Endothelial cell of umbilical vein (primary cell): ENCODE measurements at regions not wholly inside any gene's neighbourhood (a gene's known extent, or its start where the extent isn't known, plus 50 kb on each side); places are given as distances from the start of the nearest gene placed in this dataset.

Experiments used
- BruUV-seq: library from RNA; stranded (reverse); fragments of 400-500 nt; replicated peaks from 2 replicates; lab custom pipeline; 2021; lab: Mats Ljungman, UMichigan
- CTCF ChIA-PET: fragments of 300-600, 350-600 bp; sonication (Branson Sonifier 250); formaldehyde crosslinking; loops from one replicate; lab custom pipeline; 2021; ENCODE audit warnings: antibody characterized with exemption, inconsistent platforms; lab: Charles Lee
- POLR2A ChIA-PET: fragments of 300-600, 350-600 bp; sonication (Branson Sonifier 250); formaldehyde crosslinking; loops from one replicate; lab custom pipeline; 2021; ENCODE audit warnings: antibody characterized with exemption, inconsistent platforms; lab: Charles Lee
- DNase-seq: peaks from one replicate; pipeline ENCODE4 v3.0.0-alpha.2; 2011; ENCODE audit warnings: low read depth, low spot score
- FAIRE-seq: peaks from 2 replicates; lab custom pipeline; 2011; peaks lifted over from hg19 to GRCh38; lab: Jason Lieb, UNC
- H2AFZ ChIP-seq: 2 replicates; pipeline ENCODE4 v1.6.0; 2012; ENCODE audit warnings: low read depth, low read length, control low read depth, inconsistent platforms
- H3K27ac ChIP-seq: 2 replicates; pipeline ENCODE4 v1.5.1; 2011; ENCODE audit warnings: low read depth, mild to moderate bottlenecking, control low read depth, low read length, moderate library complexity; ENCODE audit not compliant: insufficient read depth
- H3K27me3 ChIP-seq, 2 experiments: 2 replicates each; pipeline versions ENCODE4 v1.6.0 to v1.6.1; 2011; ENCODE audit warnings: low read length in 2 of 2, mixed read lengths in 1 of 2; ENCODE audit not compliant: control insufficient read depth in 2 of 2, insufficient read depth in 2 of 2
- H3K36me3 ChIP-seq, 2 experiments: 2 replicates in 1 of 2; 3 replicates in 1 of 2; pipeline ENCODE4 v1.5.1; 2011; ENCODE audit warnings: low read length in 2 of 2, mild to moderate bottlenecking in 1 of 2, moderate library complexity in 1 of 2; ENCODE audit not compliant: control insufficient read depth in 2 of 2, insufficient read depth in 2 of 2; ENCODE audit errors: extremely low read depth in 1 of 2
- H3K4me1 ChIP-seq: 3 replicates; pipeline ENCODE4 v1.5.1; 2011; ENCODE audit warnings: mild to moderate bottlenecking, low read length; ENCODE audit not compliant: control insufficient read depth, insufficient read depth; ENCODE audit errors: extremely low read depth
- H3K4me2 ChIP-seq: 2 replicates; pipeline ENCODE4 v1.6.1; 2011; ENCODE audit warnings: low read length, control low read depth, mixed read lengths; ENCODE audit not compliant: insufficient read depth
- H3K4me3 ChIP-seq, 3 experiments: fragments of 200-600 bp in 1 of 3; sonication (generic), shearing (Covaris generic) in 1 of 3; replicated peaks in 1 of 3; 2 replicates each; pipeline ENCODE4 v1.5.1; 2011 to 2016; ENCODE audit warnings: control low read depth in 3 of 3, low read length in 3 of 3, mild to moderate bottlenecking in 2 of 3, inconsistent platforms in 1 of 3, low read depth in 1 of 3, moderate library complexity in 1 of 3; ENCODE audit not compliant: insufficient read depth in 1 of 3
- H3K79me2 ChIP-seq: 2 replicates; pipeline ENCODE4 v1.6.0; 2012; ENCODE audit warnings: low read length, inconsistent platforms; ENCODE audit not compliant: control insufficient read depth, insufficient read depth
- H3K9ac ChIP-seq: replicated peaks from 2 replicates; pipeline ENCODE3; 2011; ENCODE audit warnings: low read length, control low read depth; ENCODE audit not compliant: insufficient read depth; ENCODE audit errors: extremely low read depth
- H3K9me1 ChIP-seq: replicated peaks from 3 replicates; pipeline ENCODE4 v1.6.0; 2011; ENCODE audit warnings: mild to moderate bottlenecking, low read length; ENCODE audit not compliant: control insufficient read depth, insufficient read depth; ENCODE audit errors: extremely low read depth
- H3K9me3 ChIP-seq: replicated peaks from 2 replicates; pipeline ENCODE4 v1.5.1; 2012; ENCODE audit warnings: low read length, inconsistent platforms; ENCODE audit not compliant: control insufficient read depth, insufficient read depth
- H4K20me1 ChIP-seq: replicated peaks from 2 replicates; pipeline ENCODE3; 2011; ENCODE audit warnings: mild to moderate bottlenecking, low read length; ENCODE audit not compliant: control insufficient read depth, insufficient read depth; ENCODE audit errors: extremely low read depth
- CTCF ChIP-seq, 2 donors: IDR thresholded peaks; 1 replicate in 1 of 2; 2 replicates in 1 of 2; pipeline ENCODE4 v1.5.1; 2011; ENCODE audit warnings: low read length in 2 of 2, mild to moderate bottlenecking in 2 of 2, moderate library complexity in 2 of 2, control low read depth in 1 of 2, inconsistent platforms in 1 of 2, low read depth in 1 of 2; ENCODE audit not compliant: insufficient read depth in 1 of 2; ENCODE audit errors: extremely low read depth in 1 of 2
- EZH2 ChIP-seq: IDR thresholded peaks from 2 replicates; pipeline ENCODE4 v1.6.1; 2012; ENCODE audit warnings: borderline replicate concordance, low read depth, mild to moderate bottlenecking, moderate library complexity, low read length, inconsistent platforms; ENCODE audit not compliant: severe bottlenecking
- FOS ChIP-seq: IDR thresholded peaks from 2 replicates; pipeline ENCODE4 v1.6.1; 2011; ENCODE audit warnings: mild to moderate bottlenecking, low read length, moderate library complexity, borderline replicate concordance; ENCODE audit not compliant: insufficient read depth
- GATA2 ChIP-seq: IDR thresholded peaks from 2 replicates; pipeline ENCODE4 v1.7.0; 2011; ENCODE audit warnings: low read depth, mild to moderate bottlenecking, moderate library complexity, mixed read lengths, low read length; ENCODE audit not compliant: insufficient read length, insufficient read depth
- JUN ChIP-seq: IDR thresholded peaks from 2 replicates; pipeline ENCODE4 v1.6.1; 2011; ENCODE audit warnings: borderline replicate concordance, low read depth; ENCODE audit not compliant: insufficient read length, insufficient read depth
- MAX ChIP-seq: IDR thresholded peaks from 2 replicates; pipeline ENCODE4 v1.6.1; 2011; ENCODE audit not compliant: insufficient read depth, insufficient read length
- MYC ChIP-seq: IDR thresholded peaks from one replicate; pipeline ENCODE4 v1.6.1; 2011; ENCODE audit warnings: mild to moderate bottlenecking, low read depth, low read length
- POLR2A ChIP-seq: IDR thresholded peaks from 2 replicates; pipeline ENCODE4 v1.6.1; 2012; ENCODE audit warnings: low read depth, mild to moderate bottlenecking, control low read depth, low read length
- POLR2AphosphoS5 ChIP-seq: IDR thresholded peaks from 2 replicates; pipeline ENCODE4 v1.6.1; 2012; ENCODE audit warnings: low read depth, mild to moderate bottlenecking, control low read depth, low read length, moderate library complexity; ENCODE audit not compliant: insufficient read depth
- dilution Hi-C: fragments of 300-500 bp; cut with MboI; formaldehyde crosslinking; loops from one replicate; pipeline ENCODE4 v1.15.0; 2019; ENCODE audit warnings: low sequenced_read_pairs; ENCODE audit not compliant: extremely low pct_ligation_motif_present
- intact Hi-C: fragments of 100-400 bp; cut with micrococcal nuclease; formaldehyde crosslinking; loops from one replicate; pipeline ENCODE4 v1.10.0; 2022

GRCh38 chr3:194865615-194866014, 179.9 kb downstream of the FAM43A start:
- intact Hi-C loops: loop anchor here (2.0 kb wide), 2 partner anchors 125 to 285 kb away; no protein-coding TSS in a partner anchor
- Histone ChIP-seq H3K9ac (no peak overlapping the region), H3K79me2 (no peaks in the 10 kb centered on the region), H2AFZ (no peak overlapping the region), H3K4me1 (peaks cover 37% of the 10 kb centered on the region), H4K20me1 (no peaks in the 10 kb centered on the region), H3K27ac (no peak overlapping the region), H3K4me2 (no peak overlapping the region), H3K9me3 (no peaks in the 10 kb centered on the region), H3K36me3 (no peaks in the 10 kb centered on the region), H3K9me1 (no peaks in the 10 kb centered on the region), H3K27me3 (no peaks in the 10 kb centered on the region), H3K4me3 (no peak overlapping the region)
- no peak for DNase-seq
- BruUV-seq: no TSS peak
- POLR2A ChIA-PET: no interaction called here
- dilution Hi-C loops: no loop called here
- TF ChIP-seq FOS: no peak
- TF ChIP-seq JUN: no peak
- no peak for TF ChIP-seq MAX
- no peak for TF ChIP-seq POLR2AphosphoS5
- no peak for TF ChIP-seq CTCF (IDR thresholded peaks at IDR 0.05; ENCODE audit: extremely low read depth in 1 of 2, insufficient read depth in 1 of 2, low read depth in 1 of 2, low read length in 2 of 2)
- TF ChIP-seq POLR2A: no peak
- TF ChIP-seq EZH2: no peak
- TF ChIP-seq GATA2: no peak
- no peak for TF ChIP-seq MYC
- CTCF ChIA-PET: interaction anchor here (0.7 to 1.2 kb wide), 2 partner anchors 19 to 183 kb away, joined by 3 read pairs; no protein-coding TSS in a partner anchor
- no peak for FAIRE-seq
